Activated CD8-positive, alpha-beta memory T cell treated with anti-CD3 and anti-CD28 coated beads, Interleukin-2, amount 50 U/mL, for 48 hours (primary cell): ENCODE measurements at regions not wholly inside any gene's neighbourhood (a gene's known extent, or its start where the extent isn't known, plus 50 kb on each side); places are given as distances from the start of the nearest gene placed in this dataset.
"Not testable (repeated sequence)": the region's sequence is repeated elsewhere in the genome, so short reads cannot be mapped to it uniquely, and the experiment has no call there.

Experiments used
- DNase-seq: peaks from one replicate; pipeline ENCODE4 v3.0.0-alpha.2; 2020

GRCh38 chr18:61669320-61669719, 223.5 kb downstream of the RNF152 start:
- DNase-seq: no peak

DNA sequence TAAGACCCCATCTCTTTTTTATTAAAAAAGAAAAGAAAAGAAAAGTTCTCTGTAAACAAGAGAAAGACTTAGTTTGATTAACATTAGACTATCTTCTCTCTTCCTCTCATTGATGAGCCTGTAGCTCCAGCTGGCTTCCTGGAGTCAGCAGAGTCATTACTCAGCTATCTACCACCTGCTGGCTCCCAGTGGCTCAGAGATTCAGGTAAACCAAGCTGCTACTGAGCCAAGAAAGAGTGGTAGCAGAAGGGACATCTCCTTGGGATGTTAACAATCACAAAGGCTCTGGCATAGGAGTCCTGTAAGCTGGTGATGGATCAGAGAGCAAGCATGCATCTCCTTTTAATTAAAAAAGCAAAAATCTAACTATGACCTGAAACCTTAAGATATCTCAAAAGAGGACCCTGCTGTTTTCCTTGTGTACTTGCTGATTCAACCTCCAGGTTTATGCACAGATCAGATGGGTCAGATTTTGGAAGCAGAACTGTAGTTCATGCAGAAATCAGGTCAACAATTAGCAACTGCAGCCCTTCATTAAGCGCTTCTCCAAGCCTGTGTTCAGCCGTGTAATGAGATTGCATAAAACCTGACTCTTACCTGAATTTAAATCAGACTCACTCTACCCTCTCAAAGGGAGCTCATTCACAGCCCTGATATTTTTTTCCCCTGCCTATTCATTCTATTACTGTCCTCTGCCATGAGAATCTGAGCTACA, 225.8 kb downstream of the RNF152 start:
- no peak for DNase-seq

DNA sequence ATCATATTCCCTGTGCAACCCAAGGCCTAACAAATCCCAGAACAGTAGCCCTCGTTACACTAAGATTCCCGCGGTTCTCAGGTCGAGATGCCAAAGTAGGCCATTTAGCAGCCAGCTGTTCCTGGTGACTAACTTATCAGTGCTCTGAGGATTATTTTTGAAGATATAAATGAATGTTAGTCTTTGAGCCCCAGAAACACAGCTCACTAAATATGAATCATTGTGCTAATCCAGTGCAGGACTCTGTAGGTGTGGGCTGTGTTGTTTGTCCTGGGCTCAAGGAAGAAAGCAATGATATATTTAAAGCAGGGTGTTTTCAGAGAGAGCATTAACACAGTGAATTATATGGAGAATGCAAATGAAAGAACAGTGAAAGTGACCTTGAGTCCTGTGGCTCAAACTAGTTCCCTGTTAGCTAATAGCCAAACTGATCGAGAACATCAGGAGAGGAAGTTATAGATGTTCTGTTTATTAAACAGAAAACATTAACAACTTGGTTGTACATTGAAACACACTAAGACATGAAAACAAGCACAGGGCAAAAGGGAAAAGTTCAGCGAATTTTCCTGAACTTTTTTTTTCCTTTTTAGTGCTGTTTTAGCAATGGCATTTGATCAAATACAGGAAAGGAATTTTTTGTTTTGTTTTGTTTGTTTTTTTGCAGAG, 228.3 kb downstream of the RNF152 start:
- no peak for DNase-seq

DNA sequence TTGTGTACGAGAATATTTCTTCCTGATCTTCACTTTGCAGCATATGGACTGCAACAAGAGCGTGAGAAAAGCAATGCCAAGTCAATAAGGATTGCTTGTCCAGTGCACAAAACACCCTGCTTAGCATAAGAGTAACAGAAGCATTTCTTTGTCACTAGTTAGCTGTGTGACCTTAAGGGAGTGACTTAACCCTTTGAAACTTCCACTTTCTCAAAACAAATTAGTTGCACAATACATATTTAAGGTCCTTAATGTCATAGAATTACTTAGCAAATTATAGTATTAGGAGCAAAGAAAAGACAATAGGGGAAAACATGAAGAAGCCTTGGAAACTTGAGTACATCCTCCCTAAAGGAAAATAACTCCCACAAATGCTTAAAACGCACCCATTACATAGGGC, 230.1 kb downstream of the RNF152 start:
- no peak for DNase-seq

DNA sequence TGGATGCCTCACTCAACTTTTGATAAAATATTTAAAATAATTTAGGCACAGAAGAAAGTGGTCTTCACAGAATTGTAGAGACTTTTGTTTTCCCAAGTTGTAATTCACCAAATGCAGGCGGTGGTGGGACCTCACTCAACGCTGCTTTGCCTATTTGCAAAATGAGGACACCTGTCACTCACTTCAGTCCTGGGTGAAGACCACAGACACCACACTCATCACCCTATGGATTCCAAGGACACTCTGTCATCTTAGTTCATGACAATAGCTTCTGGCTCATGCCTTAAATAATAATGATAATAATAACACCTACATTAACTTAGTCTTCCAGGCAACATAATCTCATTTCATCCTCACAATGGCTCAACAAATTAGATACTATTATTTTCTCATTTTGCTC, 234.4 kb downstream of the RNF152 start:
- no peak for DNase-seq

DNA sequence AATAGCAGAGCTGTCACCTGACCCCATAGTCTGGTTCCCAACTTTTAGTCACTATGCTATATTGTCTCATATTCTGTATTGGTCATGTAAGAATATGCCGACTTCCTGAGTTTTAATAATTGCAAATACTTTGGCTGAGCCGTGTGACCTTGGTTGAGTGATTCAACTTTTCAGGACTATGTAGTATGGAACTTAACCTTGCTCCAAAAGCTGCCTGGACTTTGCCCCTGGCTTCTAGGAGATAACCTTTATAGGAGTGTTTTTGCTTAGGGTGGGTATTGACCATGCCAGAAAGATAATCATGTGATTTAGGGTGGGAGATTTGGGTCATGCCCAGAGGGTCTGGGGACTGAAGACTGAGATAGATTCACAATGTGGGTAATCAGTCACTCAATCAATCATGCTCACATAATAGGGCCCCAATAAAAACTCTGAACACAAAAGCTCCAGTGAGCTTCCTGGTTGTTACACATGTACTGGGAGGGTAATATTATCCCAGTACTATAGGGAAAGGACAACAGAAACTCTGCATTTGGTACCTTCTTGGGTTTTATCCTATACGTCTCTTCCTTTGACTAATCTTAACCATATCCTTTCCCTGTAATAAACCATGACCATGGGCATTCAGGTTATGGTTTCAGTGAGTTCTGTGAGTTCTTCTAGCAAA, 235.6 kb downstream of the RNF152 start:
- no peak for DNase-seq

DNA sequence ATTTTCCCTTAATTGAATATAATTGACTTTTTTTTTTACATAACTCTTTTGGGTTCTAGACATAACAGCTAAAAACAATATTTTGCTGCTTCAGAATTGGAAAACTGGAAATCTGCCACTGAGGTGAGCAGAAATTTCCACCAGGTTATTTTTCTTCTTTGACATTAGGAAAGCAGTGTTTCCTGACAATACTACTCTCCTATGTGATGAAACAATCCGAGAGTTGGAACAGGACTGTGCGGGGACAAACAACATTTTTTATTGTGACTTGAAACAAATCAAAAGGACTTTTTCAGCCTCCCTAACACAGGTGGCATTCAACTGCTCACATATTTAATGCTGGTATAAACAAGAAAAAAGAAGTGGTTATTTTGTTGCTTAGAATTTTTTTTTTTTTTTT, 237.2 kb downstream of the RNF152 start:
- no peak for DNase-seq

GRCh38 chr18:61653823-61654551, 238.8 kb downstream of the RNF152 start:
- DNase-seq: no peak

DNA sequence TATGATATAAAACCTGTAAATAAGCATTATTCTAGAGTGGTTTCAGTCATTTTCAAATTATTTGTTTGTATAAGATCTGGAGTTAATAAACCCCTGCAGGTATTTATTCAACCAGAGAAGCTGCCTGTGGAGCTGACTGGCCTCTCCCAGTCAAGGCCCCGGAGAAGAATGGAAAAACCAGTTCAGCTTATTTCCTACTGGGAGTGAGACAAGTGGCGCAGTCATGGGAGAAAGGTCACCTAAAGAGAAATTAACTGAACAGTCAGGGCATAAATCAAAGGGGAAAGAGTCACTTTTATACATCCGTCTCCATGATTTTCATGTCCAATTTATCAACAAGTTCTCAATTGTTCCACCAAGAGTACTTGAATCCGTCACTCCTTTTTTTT, 240.9 kb downstream of the RNF152 start:
- no peak for DNase-seq

- no peak for DNase-seq
These were observed 241.5 kb downstream of the RNF152 start for GRCh38 chr18:61651145-61651879.

GRCh38 chr18:61643884-61644647, 248.7 kb downstream of the RNF152 start:
- DNase-seq: no peak

GRCh38 chr18:61639886-61640285, 252.9 kb downstream of the RNF152 start:
- DNase-seq: no peak

- DNase-seq: no peak
These were observed 254.8 kb downstream of the RNF152 start for GRCh38 chr18:61637905-61638595.

- no peak for DNase-seq
These were observed 255.5 kb downstream of the RNF152 start for GRCh38 chr18:61637319-61637718.

GRCh38 chr18:61635901-61636528, 256.8 kb downstream of the RNF152 start:
- DNase-seq: peak; percentile 56

- no peak for DNase-seq
These were observed 264.7 kb downstream of the RNF152 start for GRCh38 chr18:61628085-61628484.

DNA sequence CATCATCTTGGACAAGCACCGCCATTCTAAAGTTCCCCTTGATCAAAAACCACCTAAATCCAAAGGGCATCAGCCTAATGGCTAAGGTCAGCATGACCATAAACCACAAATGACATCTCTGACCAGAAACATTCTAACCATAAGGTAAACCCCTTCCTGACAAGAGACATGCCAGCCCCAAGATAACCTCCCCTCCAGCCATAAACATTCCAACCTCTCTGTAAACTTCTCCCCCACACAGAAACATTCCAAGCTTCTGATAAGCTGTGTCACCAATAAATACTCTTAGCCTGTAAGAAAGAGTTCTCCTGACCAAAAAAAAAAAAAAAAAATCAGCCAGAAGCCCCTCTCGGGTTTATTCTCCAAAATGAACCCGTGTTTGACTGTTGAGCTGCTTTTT, 268.2 kb downstream of the RNF152 start:
- DNase-seq: not testable (repeated sequence)

- no peak for DNase-seq
These were observed 273.0 kb downstream of the RNF152 start for GRCh38 chr18:61619783-61620182.

- DNase-seq: no peak
These were observed 274.0 kb downstream of the RNF152 start for GRCh38 chr18:61618816-61619215.

DNA sequence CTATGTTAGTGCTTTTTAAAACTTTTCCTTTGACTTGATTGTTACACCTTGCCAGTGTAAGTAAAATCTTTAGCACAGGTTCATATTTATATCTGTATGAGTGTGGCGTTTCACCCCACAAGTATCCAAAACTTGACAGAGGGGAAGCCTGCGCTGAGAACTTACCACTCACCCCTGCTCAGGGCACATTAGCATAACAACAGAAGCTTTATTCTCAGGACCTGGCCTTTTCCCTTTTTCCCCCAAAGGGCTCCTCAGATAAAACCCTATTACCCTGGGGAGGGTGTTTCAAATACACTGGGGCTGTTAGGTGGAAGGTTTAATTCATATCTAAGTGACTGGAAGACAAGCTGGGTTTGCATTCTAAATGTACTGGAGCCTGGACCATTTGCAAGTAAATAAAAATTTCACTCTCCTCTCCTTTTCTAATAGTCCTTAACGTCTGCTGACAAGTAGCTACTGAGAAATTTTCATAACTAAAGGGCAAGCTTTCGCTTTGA, 276.6 kb downstream of the RNF152 start:
- no peak for DNase-seq

GRCh38 chr18:61612517-61612916, 279.3 kb downstream of the CDH20 start:
- no peak for DNase-seq
